Activated CD8-positive, alpha-beta T cell treated with anti-CD3 and anti-CD28 coated beads, Interleukin-2, amount 10 ng/mL, durations not matched to agents 7 days and 5 days (primary cell): ENCODE measurements at regions not wholly inside any gene's neighbourhood (a gene's known extent, or its start where the extent isn't known, plus 50 kb on each side); places are given as distances from the start of the nearest gene placed in this dataset.

Experiments used
- ATAC-seq: fragments of 150-1000 bp; cut with Tn5 transposase; one replicate; pipeline ENCODE4 v1.10.0; 2021; ENCODE audit warnings: moderate library complexity
- CTCF ChIA-PET: fragments of 350-600 bp; sonication (Branson Sonifier 250); formaldehyde crosslinking; loops from one replicate; lab custom pipeline; 2021; ENCODE audit warnings: antibody characterized with exemption; lab: Charles Lee
- POLR2A ChIA-PET: fragments of 350-600 bp; sonication (Branson Sonifier 250); formaldehyde crosslinking; loops from one replicate; lab custom pipeline; 2021; ENCODE audit warnings: antibody characterized with exemption; lab: Charles Lee
- DNase-seq: peaks from one replicate; pipeline ENCODE4 v3.0.0-alpha.2; 2020
- H3K27ac Mint-ChIP-seq: one replicate; pipeline ENCODE4 v1.8.0; 2021; ENCODE audit warnings: mild to moderate bottlenecking, mixed read lengths
- H3K27me3 Mint-ChIP-seq: one replicate; pipeline ENCODE4 v1.8.0; 2021; ENCODE audit warnings: low read depth, mixed read lengths
- H3K36me3 Mint-ChIP-seq: one replicate; pipeline ENCODE4 v1.8.0; 2021; ENCODE audit warnings: low read depth, mixed read lengths
- H3K4me1 Mint-ChIP-seq: one replicate; pipeline ENCODE4 v1.8.0; 2021; ENCODE audit warnings: low read depth, mixed read lengths
- H3K4me3 Mint-ChIP-seq: one replicate; pipeline ENCODE4 v1.8.0; 2021; ENCODE audit warnings: mild to moderate bottlenecking, mixed read lengths
- H3K9me3 Mint-ChIP-seq: one replicate; pipeline ENCODE4 v1.8.0; 2022; ENCODE audit warnings: mixed read lengths; ENCODE audit not compliant: insufficient read depth

DNA sequence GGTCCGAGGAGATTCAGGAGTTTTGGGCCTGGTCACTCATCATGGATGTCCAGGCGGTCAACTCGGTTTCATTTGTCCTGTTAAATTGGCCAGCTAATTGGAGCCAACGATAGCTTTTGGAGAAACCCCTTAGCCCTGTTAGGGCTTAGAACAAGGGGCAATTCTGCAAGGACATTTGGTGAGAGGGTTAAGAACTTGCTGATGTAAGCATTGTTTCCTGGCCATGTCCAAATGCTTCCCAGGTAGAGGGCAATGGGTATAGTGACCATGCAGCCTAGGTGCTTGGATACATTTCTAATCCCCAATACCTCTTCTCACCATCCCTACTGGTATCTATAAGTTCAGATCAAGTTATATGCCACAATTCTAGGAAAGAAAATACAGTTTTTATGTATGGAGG is 131.5 kb downstream of the RPS24 start:
- no peak for ATAC-seq
- Mint-ChIP-seq H3K27ac (no peak overlapping the region), H3K4me3 (no peak overlapping the region), H3K9me3 (no peaks in the 10 kb centered on the region), H3K4me1 (peaks cover 2% of the 10 kb centered on the region), H3K27me3 (peaks cover 20% of the 10 kb centered on the region), H3K36me3 (no peaks in the 10 kb centered on the region)
- no peak for DNase-seq
- POLR2A ChIA-PET = no interaction called here
- CTCF ChIA-PET = interaction anchor here (0.6 kb wide), 1 partner anchor 1528 kb away, joined by 3 read pairs; no protein-coding TSS in a partner anchor

DNA sequence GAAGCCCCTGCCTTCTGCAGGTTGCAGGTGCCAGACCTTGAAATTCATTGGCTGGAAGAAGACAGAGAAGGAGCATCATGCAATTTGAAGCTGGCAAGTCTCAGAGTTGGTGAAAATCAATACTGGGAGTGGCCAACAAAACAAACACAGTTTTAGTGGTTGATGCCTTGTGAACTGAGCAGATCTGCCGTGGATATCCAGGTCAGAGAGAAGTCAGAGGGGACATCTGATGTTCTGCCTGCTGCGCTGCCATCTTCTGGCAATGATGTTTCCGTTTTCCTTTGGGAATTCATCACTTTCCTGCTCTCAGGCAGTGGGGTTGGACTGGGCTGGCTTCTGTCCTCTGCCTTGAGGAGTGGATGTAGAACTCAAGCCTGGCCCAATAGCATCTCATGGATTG is 132.0 kb downstream of the RPS24 start:
- ChIA-PET POLR2A (no interaction called here), CTCF (no interaction called here)
- peaks cover 20% of the 10 kb centered on the region for H3K27me3 Mint-ChIP-seq
- no peak for ATAC-seq
- peaks cover 2% of the 10 kb centered on the region for H3K4me1 Mint-ChIP-seq
- no peaks in the 10 kb centered on the region for H3K36me3 Mint-ChIP-seq
- H3K4me3 Mint-ChIP-seq = no peak overlapping the region
- H3K27ac Mint-ChIP-seq = no peak overlapping the region
- DNase-seq = no peak
- no peaks in the 10 kb centered on the region for H3K9me3 Mint-ChIP-seq

DNA sequence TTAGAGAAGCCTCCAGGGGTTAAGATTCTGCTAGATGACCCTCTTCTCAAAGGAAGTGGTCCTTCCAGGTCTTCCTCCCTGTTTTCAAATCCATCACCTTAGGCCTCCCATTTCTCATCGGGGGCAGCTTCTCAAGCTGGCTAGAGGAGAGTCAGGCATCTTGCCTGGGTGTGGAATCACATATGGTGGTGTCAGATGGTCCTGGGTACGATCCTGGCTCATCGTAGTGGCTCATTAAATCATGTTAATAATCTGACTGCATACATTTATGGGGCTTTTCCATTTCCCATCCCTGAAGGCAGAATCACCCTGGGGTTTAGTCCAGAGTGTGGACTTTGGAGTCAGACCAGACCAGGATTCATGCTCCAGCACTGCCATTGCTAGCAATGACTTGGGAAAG is 132.6 kb downstream of the RPS24 start:
- DNase-seq (no peak), ATAC-seq (no peak)
- H3K27me3 Mint-ChIP-seq = peaks cover 20% of the 10 kb centered on the region
- no peak overlapping the region for H3K27ac Mint-ChIP-seq
- ChIA-PET CTCF (no interaction called here), POLR2A (no interaction called here)
- no peaks in the 10 kb centered on the region for H3K9me3 Mint-ChIP-seq
- H3K4me1 Mint-ChIP-seq = peaks cover 2% of the 10 kb centered on the region
- no peak overlapping the region for H3K4me3 Mint-ChIP-seq
- no peaks in the 10 kb centered on the region for H3K36me3 Mint-ChIP-seq

DNA sequence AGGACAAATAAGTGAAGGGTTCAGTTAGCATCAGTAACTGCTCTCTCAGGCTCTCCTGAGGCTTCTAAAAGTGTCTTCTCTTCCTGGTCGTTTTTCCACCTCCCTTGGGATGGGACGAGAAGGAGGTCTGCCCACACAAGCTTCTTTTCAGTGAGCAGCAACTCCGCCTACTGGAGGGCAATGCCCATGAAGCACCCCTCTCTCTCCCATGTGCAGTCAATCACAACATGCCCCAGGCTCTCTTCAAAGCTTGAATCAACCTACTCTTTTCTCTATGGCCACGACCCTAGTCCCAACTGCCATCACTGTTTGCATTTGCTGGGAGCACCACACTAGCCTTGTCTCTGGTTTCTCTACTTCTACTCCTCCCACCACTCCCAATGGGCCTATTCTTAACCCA is 135.6 kb downstream of the RPS24 start:
- Mint-ChIP-seq H3K4me1 (no peaks in the 10 kb centered on the region), H3K27me3 (peaks cover 21% of the 10 kb centered on the region), H3K36me3 (no peaks in the 10 kb centered on the region), H3K9me3 (no peaks in the 10 kb centered on the region), H3K27ac (no peak overlapping the region), H3K4me3 (no peak overlapping the region)
- CTCF ChIA-PET = no interaction called here
- POLR2A ChIA-PET = no interaction called here
- ATAC-seq (no peak), DNase-seq (no peak)

- Mint-ChIP-seq H3K4me3 (no peak overlapping the region), H3K4me1 (no peaks in the 10 kb centered on the region), H3K27ac (no peak overlapping the region), H3K36me3 (no peaks in the 10 kb centered on the region), H3K27me3 (peaks cover 26% of the 10 kb centered on the region), H3K9me3 (no peaks in the 10 kb centered on the region)
- ChIA-PET CTCF (no interaction called here), POLR2A (no interaction called here)
- DNase-seq = no peak
- no peak for ATAC-seq
Measured at GRCh38 chr10:78170026-78170475, 136.4 kb downstream of the RPS24 start.

GRCh38 chr10:78171633-78172400 is 138.2 kb downstream of the RPS24 start:
- DNase-seq (no peak), ATAC-seq (no peak)
- POLR2A ChIA-PET = no interaction called here
- Mint-ChIP-seq H3K36me3 (no peaks in the 10 kb centered on the region), H3K4me1 (no peaks in the 10 kb centered on the region), H3K27me3 (peaks cover 25% of the 10 kb centered on the region), H3K9me3 (no peaks in the 10 kb centered on the region), H3K4me3 (no peak overlapping the region), H3K27ac (no peak overlapping the region)
- CTCF ChIA-PET = no interaction called here

- Mint-ChIP-seq H3K36me3 (no peaks in the 10 kb centered on the region), H3K27me3 (peaks cover 19% of the 10 kb centered on the region), H3K4me3 (no peak overlapping the region), H3K27ac (no peak overlapping the region), H3K9me3 (no peaks in the 10 kb centered on the region), H3K4me1 (no peaks in the 10 kb centered on the region)
- CTCF ChIA-PET = no interaction called here
- ATAC-seq (no peak), DNase-seq (no peak)
- POLR2A ChIA-PET = no interaction called here
Measured at GRCh38 chr10:78173360-78174015, 139.8 kb downstream of the RPS24 start.

DNA sequence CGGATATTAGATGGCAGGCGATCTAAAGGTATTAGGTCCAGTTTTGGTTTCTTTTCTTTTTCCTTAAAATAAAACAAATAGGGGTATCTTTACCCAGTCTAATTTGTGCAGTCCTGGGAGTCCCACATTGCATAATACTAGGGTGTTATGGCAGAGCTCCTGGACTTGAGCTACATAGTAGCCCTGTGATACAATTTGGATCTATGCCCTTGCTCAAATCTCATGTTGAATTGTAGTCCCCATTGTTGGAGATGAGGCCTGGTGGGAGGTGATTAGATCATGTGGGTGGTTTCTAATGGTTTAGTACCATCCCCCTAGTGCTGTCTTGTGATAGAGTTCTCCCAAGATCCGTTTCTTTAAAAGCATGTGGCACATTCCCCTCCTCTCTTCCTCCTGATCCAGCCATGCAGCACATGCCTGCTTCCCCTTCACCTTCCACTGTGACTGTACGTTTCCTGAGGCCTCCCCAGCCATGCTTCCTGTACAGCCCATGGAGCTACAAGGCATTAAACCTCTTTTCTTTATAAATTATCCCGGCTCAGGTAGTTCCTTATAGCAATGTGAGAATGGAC is 141.9 kb downstream of the RPS24 start:
- CTCF ChIA-PET = interaction anchor here (1.5 kb wide), 1 partner anchor 128 kb away, joined by 4 read pairs; no protein-coding TSS in a partner anchor
- Mint-ChIP-seq H3K36me3 (no peaks in the 10 kb centered on the region), H3K9me3 (no peaks in the 10 kb centered on the region), H3K27ac (no peak overlapping the region), H3K4me3 (no peak overlapping the region), H3K4me1 (no peaks in the 10 kb centered on the region), H3K27me3 (peaks cover 8% of the 10 kb centered on the region)
- ATAC-seq = no peak
- no peak for DNase-seq
- POLR2A ChIA-PET = no interaction called here

DNA sequence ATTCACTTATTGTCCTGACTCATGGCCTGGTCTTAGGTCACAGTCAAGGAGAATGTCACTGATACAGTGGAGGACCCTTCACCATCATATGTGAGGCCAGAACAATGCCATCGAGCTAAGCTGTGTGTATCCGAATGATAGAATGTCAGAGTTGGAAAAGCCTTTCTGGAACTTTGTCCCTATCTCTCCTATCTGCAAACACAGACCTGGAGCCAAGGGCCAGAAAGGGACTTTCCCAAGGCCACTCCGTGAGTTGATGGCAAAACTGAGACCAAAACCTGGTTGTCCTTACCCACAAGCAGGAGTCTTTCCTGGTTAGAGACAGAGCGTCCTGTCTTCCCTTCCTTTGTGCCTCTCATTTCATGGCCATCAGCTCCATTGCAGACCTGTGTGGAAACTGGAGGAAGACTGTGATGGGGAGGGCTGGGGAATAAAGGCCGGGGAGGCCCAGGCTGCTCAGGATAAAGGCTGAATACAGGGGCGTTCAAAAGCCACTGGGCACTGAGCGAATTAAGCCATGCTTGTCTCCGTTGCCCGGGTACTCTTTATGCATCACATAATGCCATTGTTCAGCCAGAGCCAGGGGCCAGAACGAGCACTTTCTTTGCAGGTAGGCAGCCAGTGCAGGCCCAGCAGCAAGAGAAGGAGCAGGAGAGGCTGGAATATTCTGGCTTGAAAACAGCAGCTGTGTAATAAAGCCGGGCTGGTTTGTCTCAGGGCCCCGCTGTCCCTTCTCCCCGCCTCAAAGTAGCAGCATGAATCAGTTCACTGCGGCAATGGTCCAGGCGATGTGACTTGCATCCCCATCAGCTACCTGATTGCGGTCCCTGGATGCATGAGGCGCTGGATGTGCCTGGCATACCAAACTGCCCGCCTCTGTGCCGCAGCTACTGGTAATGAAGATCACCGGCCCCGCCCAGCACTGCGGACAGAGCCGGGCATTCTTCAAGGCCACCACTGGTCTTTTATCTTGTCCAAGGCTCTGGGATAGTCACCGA is 143.0 kb downstream of the RPS24 start:
- no peak for ATAC-seq

GRCh38 chr10:78177491-78178185 is 144.0 kb downstream of the RPS24 start:
- POLR2A ChIA-PET = interaction anchor here (0.6 kb wide), 1 partner anchor 203 kb away, joined by 3 read pairs; no protein-coding TSS in a partner anchor
- H3K4me1 Mint-ChIP-seq = no peaks in the 10 kb centered on the region
- H3K36me3 Mint-ChIP-seq = no peaks in the 10 kb centered on the region
- CTCF ChIA-PET = interaction anchor here (1.3 kb wide), 1 partner anchor 9 kb away, joined by 3 read pairs; no protein-coding TSS in a partner anchor
- H3K27me3 Mint-ChIP-seq = peaks cover 8% of the 10 kb centered on the region
- no peak overlapping the region for H3K27ac Mint-ChIP-seq
- H3K9me3 Mint-ChIP-seq = no peaks in the 10 kb centered on the region
- DNase-seq (no peak), ATAC-seq (no peak)
- no peak overlapping the region for H3K4me3 Mint-ChIP-seq

More for the DNA sequence above, 143.0 kb downstream of the RPS24 start:
- Mint-ChIP-seq H3K36me3 (no peaks in the 10 kb centered on the region), H3K27me3 (peaks cover 8% of the 10 kb centered on the region), H3K4me1 (no peaks in the 10 kb centered on the region), H3K9me3 (no peaks in the 10 kb centered on the region), H3K27ac (no peak overlapping the region), H3K4me3 (no peak overlapping the region)
- ChIA-PET POLR2A (no interaction called here), CTCF (interaction anchor here (1.3 to 1.5 kb wide), 2 partner anchors 10 to 129 kb away, joined by 3 to 4 read pairs; no protein-coding TSS in a partner anchor)
- no peak for DNase-seq

- no peaks in the 10 kb centered on the region for H3K36me3 Mint-ChIP-seq
- DNase-seq = no peak
- no peak for ATAC-seq
- no peak overlapping the region for H3K4me3 Mint-ChIP-seq
- no peak overlapping the region for H3K27ac Mint-ChIP-seq
- ChIA-PET POLR2A (interaction anchor here (0.6 kb wide), 1 partner anchor 202 kb away, joined by 3 read pairs; no protein-coding TSS in a partner anchor), CTCF (no interaction called here)
- peaks cover 8% of the 10 kb centered on the region for H3K27me3 Mint-ChIP-seq
- H3K9me3 Mint-ChIP-seq = no peaks in the 10 kb centered on the region
- no peaks in the 10 kb centered on the region for H3K4me1 Mint-ChIP-seq
Measured at GRCh38 chr10:78178397-78178796, 144.7 kb downstream of the RPS24 start.
